ENCODE measurements at regions not wholly inside any gene's neighbourhood (a gene's known extent, or its start where the extent isn't known, plus 50 kb on each side); places are given as distances from the start of the nearest gene placed in this dataset.

DNA sequence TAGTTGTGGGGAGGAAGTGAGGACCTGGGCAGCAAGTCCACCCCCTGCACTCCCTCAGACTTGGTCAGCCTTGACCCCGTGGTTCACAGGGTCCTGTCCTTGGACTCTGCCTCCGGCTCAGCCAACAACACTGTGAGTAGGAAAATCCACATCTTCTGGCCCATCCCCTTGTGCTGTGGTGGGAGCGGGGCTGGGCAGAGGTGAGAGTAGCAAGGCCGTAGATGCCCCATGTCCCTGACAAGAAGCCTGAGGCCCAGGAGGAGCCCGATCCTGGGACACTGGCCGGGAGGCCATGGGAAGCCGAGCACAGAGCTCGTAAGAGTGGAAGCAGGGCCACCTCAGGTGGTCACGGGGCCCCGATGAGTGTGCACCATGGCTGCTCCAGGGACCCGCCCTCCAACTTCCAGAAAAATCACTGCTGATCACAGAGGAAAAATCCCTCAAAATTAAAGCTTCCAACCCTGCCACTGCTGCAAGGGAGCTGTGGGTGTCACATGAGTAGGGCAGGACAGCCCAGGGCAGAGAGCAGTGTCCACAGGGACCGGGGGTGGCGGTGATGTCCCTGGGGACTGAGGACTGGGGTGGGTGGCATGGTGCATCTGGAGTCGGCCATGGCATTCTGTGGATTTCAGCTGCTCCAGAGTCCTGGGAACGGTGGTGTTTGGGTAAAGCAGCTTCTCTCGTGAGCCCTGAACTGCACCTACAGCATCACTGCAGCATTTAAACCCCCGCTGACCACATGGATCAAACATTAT is 189.4 kb downstream of the DLL1 start:
- Histone ChIP-seq H3K4me2 (ENCODE audit: insufficient read depth in 1 of 2, low read depth in 2 of 2, low read length in 2 of 2) (no peak overlapping the region), H4K8ac (ENCODE audit: extremely low read depth, insufficient read depth, low read length) (no peak overlapping the region), H2BK120ac (replicated peaks; ENCODE audit: low read depth, low read length) (no peak overlapping the region), H3K79me2 (ENCODE audit: control insufficient read depth in 1 of 2, insufficient read depth in 2 of 2, low read length in 2 of 2) (no peaks in the 10 kb centered on the region), H3K27me3 (replicated peaks in 1 of 4; ENCODE audit: control insufficient read depth in 3 of 4, extremely low read depth in 1 of 4, insufficient read depth in 3 of 4, low read length in 3 of 4) (no peaks in the 10 kb centered on the region), H3K36me3 (ENCODE audit: control insufficient read depth in 2 of 4, insufficient read depth in 4 of 4, low read length in 3 of 4) (no peaks in the 10 kb centered on the region), H2BK5ac (ENCODE audit: low read depth, low read length) (no peak overlapping the region), H3K56ac (replicated peaks; ENCODE audit: insufficient read length, low read depth, low read length) (no peak overlapping the region), H4K91ac (replicated peaks; ENCODE audit: insufficient read length, low read length) (peak overlapping the region; percentile 54), H2BK15ac (ENCODE audit: low read length) (0 out of 2 replicates have a peak overlapping the region, but pooled peaks have one; percentile 29), H2BK20ac (ENCODE audit: low read length) (peak overlapping the region; percentile 55; the same call in 1 of the 2 replicates), H4K20me1 (replicated peaks in 1 of 2; ENCODE audit: control insufficient read depth in 1 of 2, insufficient read depth in 2 of 2, low read length in 2 of 2) (no peaks in the 10 kb centered on the region), H3K4me1 (replicated peaks in 1 of 4; ENCODE audit: control insufficient read depth in 3 of 4, insufficient read depth in 4 of 4, low read length in 3 of 4) (peaks cover 0 to 6% (median 1%) of the 10 kb centered on the region in 4 experiments; a peak in 1 of 7 replicates), H3K4me3 (ENCODE audit: extremely low read depth in 1 of 4, insufficient read depth in 2 of 4, low read depth in 3 of 4, low read length in 4 of 4) (no peak overlapping the region), H3K18ac (ENCODE audit: extremely low read depth, low read length) (no peak overlapping the region), H3K9me3 (ENCODE audit: insufficient read depth in 2 of 2, low read depth in 1 of 2, low read length in 1 of 2) (peaks cover 0 to 3% of the 10 kb centered on the region in 2 experiments; a peak in 1 of 4 replicates), H3K27ac (ENCODE audit: low read depth, low read length) (no peak overlapping the region), H2BK12ac (ENCODE audit: low read depth, low read length) (no peak overlapping the region), H3K4ac (replicated peaks; ENCODE audit: insufficient read length, low read depth, low read length) (peak overlapping the region; percentile 91), H3K79me1 (ENCODE audit: low read depth, low read length) (no peaks in the 10 kb centered on the region), H3K23ac (ENCODE audit: insufficient read length) (no peak overlapping the region), H2AK5ac (ENCODE audit: low read depth, low read length) (no peak overlapping the region), H2AFZ (ENCODE audit: low read length) (no peak overlapping the region; the same call in 1 of the 2 replicates), H4K5ac (ENCODE audit: insufficient read length, low read depth, low read length) (no peak overlapping the region), H3K9ac (replicated peaks in 1 of 4; ENCODE audit: extremely low read depth in 1 of 4, low read depth in 3 of 4, low read length in 3 of 4) (no peak overlapping the region), H3K23me2 (ENCODE audit: low read depth, low read length) (no peaks in the 10 kb centered on the region), H3K14ac (ENCODE audit: insufficient read length) (no peak overlapping the region)
- peak in 1 of 2 experiments; percentile 38 for DNase-seq (ENCODE audit: low read depth in 1 of 2, low spot score in 2 of 2)
- ChIA-PET POLR2A (ENCODE audit: partially characterized antibody) (no interaction called here), CTCF (ENCODE audit: partially characterized antibody) (no interaction called here)
- FAIRE-seq = no peak
- WGBS, 2 experiments (ENCODE audit: extremely low coverage in 1 of 2, insufficient coverage in 1 of 2, insufficient read length in 1 of 2, insufficient replicate concordance in 2 of 2, low coverage in 1 of 2, low lambda C conversion rate in 2 of 2, missing lambda C conversion rate in 1 of 2) = 90% methylated on average over 17 of the region's 17 CpGs; no CpG with 5 or more reads in 1 of the 2 experiments
- no peak for TF ChIP-seq TCF12 (IDR thresholded peaks at IDR 0.05; ENCODE audit: low read depth, low read length)
- no peak for TF ChIP-seq KDM1A (IDR thresholded peaks at IDR 0.05; ENCODE audit: borderline replicate concordance, low read length)
- TF ChIP-seq ATF3 (IDR thresholded peaks at IDR 0.05; ENCODE audit: insufficient read depth, low read depth, low read length) = no peak
- TF ChIP-seq MAX (IDR thresholded peaks at IDR 0.05) = no peak
- TF ChIP-seq BRCA1 (IDR thresholded peaks at IDR 0.05; ENCODE audit: low read depth, low read length) = no peak
- TF ChIP-seq POU5F1 (IDR thresholded peaks at IDR 0.05; ENCODE audit: low read depth, low read length) = no peak
- TF ChIP-seq BACH1 (IDR thresholded peaks at IDR 0.05; ENCODE audit: low read length) = no peak
- TF ChIP-seq TAF1 (IDR thresholded peaks at IDR 0.05; ENCODE audit: low read depth, low read length) = no peak
- no peak for TF ChIP-seq EP300 (IDR thresholded peaks at IDR 0.05; ENCODE audit: borderline replicate concordance in 1 of 2, low read depth in 2 of 2, low read length in 2 of 2)
- no peak for TF ChIP-seq SAP30 (IDR thresholded peaks at IDR 0.05; ENCODE audit: insufficient read depth, insufficient replicate concordance, low read length)
- TF ChIP-seq E2F6 (IDR thresholded peaks at IDR 0.05) = no peak

Data from H1 (cell line).